Fibroblast of gingiva (primary cell): ENCODE measurements at regions not wholly inside any gene's neighbourhood (a gene's known extent, or its start where the extent isn't known, plus 50 kb on each side); places are given as distances from the start of the nearest gene placed in this dataset.

Experiments used
- DNase-seq: peaks from one replicate; pipeline ENCODE4 v3.0.0-alpha.2; 2011; ENCODE audit warnings: low read depth

DNA sequence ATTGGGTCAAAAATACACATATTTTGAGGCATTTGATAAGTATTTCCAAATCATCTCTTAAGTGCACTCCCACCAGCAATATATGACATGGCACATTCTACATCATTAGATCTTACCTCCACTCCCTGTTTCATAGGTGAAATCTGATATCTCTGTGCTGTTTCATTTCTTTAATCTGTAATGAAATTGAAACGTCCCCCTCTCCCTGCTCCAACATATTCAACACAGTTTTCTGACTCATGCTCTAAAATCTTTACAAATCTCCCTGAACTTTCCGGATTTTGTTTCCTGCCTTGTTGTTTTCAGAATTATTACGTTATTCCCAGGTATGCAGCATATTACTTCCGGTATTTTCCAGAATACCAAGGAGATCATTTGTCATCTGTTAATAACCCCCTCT is 66.1 kb upstream of the AKT3 start:
- DNase-seq, result no peak

- DNase-seq, result no peak
These were observed 62.3 kb upstream of the AKT3 start for GRCh38 chr1:243912347-243912746.

- no peak for DNase-seq
These were observed 60.6 kb upstream of the AKT3 start for GRCh38 chr1:243910607-243911006.

DNA sequence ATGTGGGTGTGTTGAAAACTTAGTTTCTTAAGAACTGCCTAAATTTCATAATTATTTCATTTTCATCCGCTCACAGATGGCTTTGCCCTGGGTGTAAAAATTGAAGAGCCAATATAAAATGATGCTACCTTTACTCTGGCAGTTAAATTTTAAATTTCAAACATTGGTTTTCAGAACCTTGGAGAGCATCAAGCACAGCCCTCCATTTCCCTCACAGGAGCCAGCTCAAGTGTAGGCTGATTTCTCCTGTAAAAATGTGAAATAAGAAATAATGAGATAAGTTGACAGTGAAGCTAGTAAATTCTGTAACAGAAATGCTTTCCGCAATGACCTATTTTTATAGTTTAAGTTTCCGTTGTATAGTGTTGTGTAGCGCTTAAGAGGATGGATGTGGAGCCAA is 53.9 kb upstream of the AKT3 start:
- DNase-seq, result no peak

DNA sequence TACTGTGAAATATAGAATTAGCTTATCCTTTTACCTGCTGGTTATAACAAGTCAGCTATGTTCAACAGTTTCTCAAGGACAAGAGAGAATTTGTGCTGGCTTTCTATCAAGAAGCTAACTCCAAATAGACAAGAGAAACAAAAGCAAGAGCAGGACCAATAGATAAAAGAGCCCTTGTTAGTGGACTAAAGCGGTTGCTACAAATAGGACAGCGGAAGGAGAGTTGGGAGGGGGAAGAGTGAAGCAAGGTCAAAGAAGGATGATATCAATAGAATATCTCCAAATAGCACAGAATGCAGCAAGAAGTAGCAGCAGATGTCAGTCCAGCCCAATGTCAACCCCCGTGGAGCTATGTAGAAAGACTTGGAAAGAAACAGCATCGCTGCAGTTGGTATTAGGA is 53.0 kb upstream of the AKT3 start:
- no peak for DNase-seq

- DNase-seq, result no peak
These were observed 52.1 kb upstream of the AKT3 start for GRCh38 chr1:243902100-243902499.
